ENCODE measurements at regions not wholly inside any gene's neighbourhood (a gene's known extent, or its start where the extent isn't known, plus 50 kb on each side); places are given as distances from the start of the nearest gene placed in this dataset.

DNA sequence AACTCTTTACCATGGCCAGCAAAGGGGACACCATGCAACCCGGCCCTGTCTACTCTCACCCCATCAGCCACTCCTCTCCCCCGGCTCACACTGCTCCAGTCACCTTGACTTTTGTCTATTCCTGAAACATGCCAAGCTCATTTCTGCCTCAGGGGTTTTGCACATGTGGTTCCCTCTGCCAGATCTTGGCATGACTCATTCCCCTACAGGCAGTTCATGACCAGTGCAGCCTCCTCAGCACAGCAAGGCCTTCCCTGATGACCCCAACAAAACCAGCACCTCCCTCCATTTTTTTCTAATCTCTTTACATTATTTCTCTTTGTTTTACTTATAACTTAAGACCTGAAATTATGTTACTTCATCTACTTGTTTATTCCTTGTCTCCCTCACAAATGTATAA, 58.6 kb upstream of the GJB5 start:
- intact Hi-C loops (cut with micrococcal nuclease; ENCODE audit: unreplicated experiment) (no loop called here), in situ Hi-C loops (cut with HindIII; ENCODE audit: low pct_unique_long_range_greater_than_20kb, low sequenced_read_pairs) (no loop called here)
- no peak overlapping the region for H3K27ac ChIP-seq (ENCODE audit: low read length)
- BruUV-seq (replicated peaks), result no TSS peak
- ChIA-PET POLR2A (no interaction called here), CTCF (no interaction called here)
- no peak for TF ChIP-seq POLR2AphosphoS5 (IDR thresholded peaks at IDR 0.05; ENCODE audit: low read depth, low read length)
- no peak for TF ChIP-seq TCF7L2 (IDR thresholded peaks at IDR 0.05; ENCODE audit: low read depth, low read length)
- no peak for TF ChIP-seq SIN3A (IDR thresholded peaks at IDR 0.05; ENCODE audit: borderline replicate concordance, insufficient read depth, low read depth, low read length)
- TF ChIP-seq, protein P1, sequence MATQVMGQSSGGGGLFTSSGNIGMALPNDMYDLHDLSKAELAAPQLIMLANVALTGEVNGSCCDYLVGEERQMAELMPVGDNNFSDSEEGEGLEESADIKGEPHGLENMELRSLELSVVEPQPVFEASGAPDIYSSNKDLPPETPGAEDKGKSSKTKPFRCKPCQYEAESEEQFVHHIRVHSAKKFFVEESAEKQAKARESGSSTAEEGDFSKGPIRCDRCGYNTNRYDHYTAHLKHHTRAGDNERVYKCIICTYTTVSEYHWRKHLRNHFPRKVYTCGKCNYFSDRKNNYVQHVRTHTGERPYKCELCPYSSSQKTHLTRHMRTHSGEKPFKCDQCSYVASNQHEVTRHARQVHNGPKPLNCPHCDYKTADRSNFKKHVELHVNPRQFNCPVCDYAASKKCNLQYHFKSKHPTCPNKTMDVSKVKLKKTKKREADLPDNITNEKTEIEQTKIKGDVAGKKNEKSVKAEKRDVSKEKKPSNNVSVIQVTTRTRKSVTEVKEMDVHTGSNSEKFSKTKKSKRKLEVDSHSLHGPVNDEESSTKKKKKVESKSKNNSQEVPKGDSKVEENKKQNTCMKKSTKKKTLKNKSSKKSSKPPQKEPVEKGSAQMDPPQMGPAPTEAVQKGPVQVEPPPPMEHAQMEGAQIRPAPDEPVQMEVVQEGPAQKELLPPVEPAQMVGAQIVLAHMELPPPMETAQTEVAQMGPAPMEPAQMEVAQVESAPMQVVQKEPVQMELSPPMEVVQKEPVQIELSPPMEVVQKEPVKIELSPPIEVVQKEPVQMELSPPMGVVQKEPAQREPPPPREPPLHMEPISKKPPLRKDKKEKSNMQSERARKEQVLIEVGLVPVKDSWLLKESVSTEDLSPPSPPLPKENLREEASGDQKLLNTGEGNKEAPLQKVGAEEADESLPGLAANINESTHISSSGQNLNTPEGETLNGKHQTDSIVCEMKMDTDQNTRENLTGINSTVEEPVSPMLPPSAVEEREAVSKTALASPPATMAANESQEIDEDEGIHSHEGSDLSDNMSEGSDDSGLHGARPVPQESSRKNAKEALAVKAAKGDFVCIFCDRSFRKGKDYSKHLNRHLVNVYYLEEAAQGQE (IDR thresholded peaks at IDR 0.05; ENCODE audit: insufficient read depth in 1 of 2, low read depth in 2 of 2, low read length in 1 of 2), result no peak
- TF ChIP-seq, protein P2, sequence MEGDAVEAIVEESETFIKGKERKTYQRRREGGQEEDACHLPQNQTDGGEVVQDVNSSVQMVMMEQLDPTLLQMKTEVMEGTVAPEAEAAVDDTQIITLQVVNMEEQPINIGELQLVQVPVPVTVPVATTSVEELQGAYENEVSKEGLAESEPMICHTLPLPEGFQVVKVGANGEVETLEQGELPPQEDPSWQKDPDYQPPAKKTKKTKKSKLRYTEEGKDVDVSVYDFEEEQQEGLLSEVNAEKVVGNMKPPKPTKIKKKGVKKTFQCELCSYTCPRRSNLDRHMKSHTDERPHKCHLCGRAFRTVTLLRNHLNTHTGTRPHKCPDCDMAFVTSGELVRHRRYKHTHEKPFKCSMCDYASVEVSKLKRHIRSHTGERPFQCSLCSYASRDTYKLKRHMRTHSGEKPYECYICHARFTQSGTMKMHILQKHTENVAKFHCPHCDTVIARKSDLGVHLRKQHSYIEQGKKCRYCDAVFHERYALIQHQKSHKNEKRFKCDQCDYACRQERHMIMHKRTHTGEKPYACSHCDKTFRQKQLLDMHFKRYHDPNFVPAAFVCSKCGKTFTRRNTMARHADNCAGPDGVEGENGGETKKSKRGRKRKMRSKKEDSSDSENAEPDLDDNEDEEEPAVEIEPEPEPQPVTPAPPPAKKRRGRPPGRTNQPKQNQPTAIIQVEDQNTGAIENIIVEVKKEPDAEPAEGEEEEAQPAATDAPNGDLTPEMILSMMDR (IDR thresholded peaks at IDR 0.05), result no peak
- H3K27me3 ChIP-seq (ENCODE audit: control insufficient read depth, insufficient read depth, low read length), result peaks cover 2% of the 10 kb centered on the region; the same call in 1 of the 2 replicates
- ATAC-seq, result no peak
- DNase-seq (ENCODE audit: low read depth, low spot score), result no peak
- no peak overlapping the region for H3K4me3 ChIP-seq (ENCODE audit: low read depth in 2 of 2, low read length in 2 of 2)
- no peaks in the 10 kb centered on the region for H3K4me1 ChIP-seq (ENCODE audit: control insufficient read depth, insufficient read depth, low read length)
- H3K36me3 ChIP-seq (ENCODE audit: control insufficient read depth, insufficient read depth, low read length), result no peaks in the 10 kb centered on the region
- no peaks in the 10 kb centered on the region for H3K9me3 ChIP-seq (ENCODE audit: control insufficient read depth, insufficient read depth, low read depth, low read length)

DNA sequence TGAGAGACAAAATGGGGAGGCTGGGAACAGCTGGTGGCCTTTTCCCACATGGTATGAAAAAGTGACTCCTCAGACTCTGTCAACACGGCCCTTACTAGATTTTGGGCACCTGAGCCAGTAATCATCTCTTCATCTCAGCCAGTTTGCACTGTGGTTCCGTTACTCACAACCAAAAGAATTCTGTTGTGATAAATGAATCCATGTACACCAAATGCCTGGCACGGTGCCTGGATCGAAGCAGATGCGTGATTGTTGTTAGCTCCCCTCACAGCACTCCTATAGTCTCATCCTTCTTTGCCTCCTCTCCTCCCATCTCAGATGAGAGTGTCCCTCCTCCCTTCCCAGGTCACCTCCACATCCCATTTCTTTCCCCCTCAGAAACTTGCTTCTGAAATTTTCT, 57.9 kb upstream of the GJB5 start:
- in situ Hi-C loops (cut with HindIII; ENCODE audit: low pct_unique_long_range_greater_than_20kb, low sequenced_read_pairs), result no loop called here
- POLR2A ChIA-PET, result no interaction called here

More for the DNA sequence above, 57.9 kb upstream of the GJB5 start:
- TF ChIP-seq, protein P2 (IDR thresholded peaks at IDR 0.05), result no peak
- TF ChIP-seq POLR2AphosphoS5 (IDR thresholded peaks at IDR 0.05; ENCODE audit: low read depth, low read length), result no peak
- TF ChIP-seq, protein P1 (IDR thresholded peaks at IDR 0.05; ENCODE audit: insufficient read depth in 1 of 2, low read depth in 2 of 2, low read length in 1 of 2), result no peak
- TF ChIP-seq SIN3A (IDR thresholded peaks at IDR 0.05; ENCODE audit: borderline replicate concordance, insufficient read depth, low read depth, low read length), result no peak
- no peak for TF ChIP-seq TCF7L2 (IDR thresholded peaks at IDR 0.05; ENCODE audit: low read depth, low read length)
- intact Hi-C loops (cut with micrococcal nuclease; ENCODE audit: unreplicated experiment), result no loop called here
- H3K27me3 ChIP-seq (ENCODE audit: control insufficient read depth, insufficient read depth, low read length), result 0 out of 2 replicates have a peak, but pooled peaks cover under 1% of the 10 kb centered on the region
- CTCF ChIA-PET, result no interaction called here
- no peaks in the 10 kb centered on the region for H3K4me1 ChIP-seq (ENCODE audit: control insufficient read depth, insufficient read depth, low read length)
- ATAC-seq (no peak), DNase-seq (ENCODE audit: low read depth, low spot score) (no peak)
- H3K9me3 ChIP-seq (ENCODE audit: control insufficient read depth, insufficient read depth, low read depth, low read length), result no peaks in the 10 kb centered on the region
- H3K36me3 ChIP-seq (ENCODE audit: control insufficient read depth, insufficient read depth, low read length), result no peaks in the 10 kb centered on the region
- no TSS peak for BruUV-seq (replicated peaks)
- H3K4me3 ChIP-seq (ENCODE audit: low read depth in 2 of 2, low read length in 2 of 2), result no peak overlapping the region
- no peak overlapping the region for H3K27ac ChIP-seq (ENCODE audit: low read length)

Measured in Panc1 (cell line).